DND-41 (cell line): ENCODE measurements at regions not wholly inside any gene's neighbourhood (a gene's known extent, or its start where the extent isn't known, plus 50 kb on each side); places are given as distances from the start of the nearest gene placed in this dataset.

Experiments
- CTCF ChIP-seq: IDR thresholded peaks from 2 replicates; pipeline ENCODE4 v1.5.1; 2012; ENCODE audit warnings: borderline replicate concordance, low read length, moderate library complexity, mild to moderate bottlenecking; ENCODE audit not compliant: poor library complexity, severe bottlenecking; ENCODE audit errors: extremely low read depth
- EZH2 ChIP-seq: IDR thresholded peaks from 3 replicates; pipeline ENCODE4 v1.6.1; 2012; ENCODE audit warnings: borderline replicate concordance, low read depth, mild to moderate bottlenecking, moderate library complexity, low read length, inconsistent platforms; ENCODE audit not compliant: severe bottlenecking

- TF ChIP-seq CTCF (no peak), EZH2 (no peak)
These were observed 332.0 kb downstream of the SLC4A3 start for GRCh38 chr2:219959471-219959870.
